ENCODE measurements at regions not wholly inside any gene's neighbourhood (a gene's known extent, or its start where the extent isn't known, plus 50 kb on each side); places are given as distances from the start of the nearest gene placed in this dataset.

DNA sequence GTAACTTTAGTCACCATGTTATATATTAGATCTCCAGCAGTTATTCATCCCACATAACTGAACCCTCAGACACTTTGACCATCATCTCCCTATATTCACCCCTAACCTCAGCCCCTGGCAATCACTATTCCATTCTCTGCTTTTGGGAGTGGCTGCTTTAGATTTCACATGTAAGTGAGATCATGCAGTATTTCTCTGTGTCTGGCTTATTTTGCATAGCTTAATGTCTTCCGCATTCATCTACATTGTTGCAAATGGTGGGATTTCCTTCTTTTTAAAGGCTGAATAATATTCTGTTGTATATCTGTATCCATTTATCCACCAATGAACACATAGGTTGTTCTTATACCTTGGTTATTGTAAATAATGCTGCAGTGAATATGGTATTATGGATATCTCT lies 411.6 kb upstream of the ZEB2 start:
- TF ChIP-seq CTCF (IDR thresholded peaks at IDR 0.05; ENCODE audit: insufficient read depth, low read depth, low read length) (no peak), EZH2 (IDR thresholded peaks at IDR 0.05; ENCODE audit: insufficient read depth, low read length) (no peak)

All from astrocyte (in vitro differentiated cells and primary cell).